PFSK-1 (cell line): ENCODE measurements at regions not wholly inside any gene's neighbourhood (a gene's known extent, or its start where the extent isn't known, plus 50 kb on each side); places are given as distances from the start of the nearest gene placed in this dataset.

ENCODE experiments used
- FOXP2 ChIP-seq: optimal IDR thresholded peaks from 2 replicates; pipeline ENCODE3; 2011; ENCODE audit warnings: borderline replicate concordance, control low read depth, inconsistent platforms; ENCODE audit not compliant: insufficient read depth; ENCODE audit errors: extremely low read length, extremely low read depth
- POLR2AphosphoS5 ChIP-seq: IDR thresholded peaks from 2 replicates; pipeline ENCODE4 v1.6.1; 2012; ENCODE audit warnings: low read depth, mild to moderate bottlenecking, control low read depth, low read length, moderate library complexity
- SIN3A ChIP-seq: IDR thresholded peaks from 2 replicates; pipeline ENCODE4 v1.6.1; 2012; ENCODE audit warnings: mild to moderate bottlenecking, low read length, moderate library complexity, borderline replicate concordance; ENCODE audit not compliant: insufficient read depth
- TAF1 ChIP-seq: IDR thresholded peaks from 2 replicates; pipeline ENCODE4 v1.6.1; 2012; ENCODE audit warnings: low read length, control low read depth, borderline replicate concordance; ENCODE audit not compliant: insufficient read depth
- TF ChIP-seq, protein P1 (sequence below), 2 experiments: IDR thresholded peaks; 2 replicates each; pipeline versions ENCODE4 v1.6.1 to v1.8.0; 2011 to 2012; ENCODE audit warnings: low read depth in 2 of 2, low read length in 2 of 2, control low read depth in 1 of 2, inconsistent platforms in 1 of 2, mild to moderate bottlenecking in 1 of 2, moderate library complexity in 1 of 2; ENCODE audit not compliant: insufficient read depth in 1 of 2

GRCh38 chr12:77710209-77710608, 120.5 kb upstream of the NAV3 start:
- TF ChIP-seq, protein P1, sequence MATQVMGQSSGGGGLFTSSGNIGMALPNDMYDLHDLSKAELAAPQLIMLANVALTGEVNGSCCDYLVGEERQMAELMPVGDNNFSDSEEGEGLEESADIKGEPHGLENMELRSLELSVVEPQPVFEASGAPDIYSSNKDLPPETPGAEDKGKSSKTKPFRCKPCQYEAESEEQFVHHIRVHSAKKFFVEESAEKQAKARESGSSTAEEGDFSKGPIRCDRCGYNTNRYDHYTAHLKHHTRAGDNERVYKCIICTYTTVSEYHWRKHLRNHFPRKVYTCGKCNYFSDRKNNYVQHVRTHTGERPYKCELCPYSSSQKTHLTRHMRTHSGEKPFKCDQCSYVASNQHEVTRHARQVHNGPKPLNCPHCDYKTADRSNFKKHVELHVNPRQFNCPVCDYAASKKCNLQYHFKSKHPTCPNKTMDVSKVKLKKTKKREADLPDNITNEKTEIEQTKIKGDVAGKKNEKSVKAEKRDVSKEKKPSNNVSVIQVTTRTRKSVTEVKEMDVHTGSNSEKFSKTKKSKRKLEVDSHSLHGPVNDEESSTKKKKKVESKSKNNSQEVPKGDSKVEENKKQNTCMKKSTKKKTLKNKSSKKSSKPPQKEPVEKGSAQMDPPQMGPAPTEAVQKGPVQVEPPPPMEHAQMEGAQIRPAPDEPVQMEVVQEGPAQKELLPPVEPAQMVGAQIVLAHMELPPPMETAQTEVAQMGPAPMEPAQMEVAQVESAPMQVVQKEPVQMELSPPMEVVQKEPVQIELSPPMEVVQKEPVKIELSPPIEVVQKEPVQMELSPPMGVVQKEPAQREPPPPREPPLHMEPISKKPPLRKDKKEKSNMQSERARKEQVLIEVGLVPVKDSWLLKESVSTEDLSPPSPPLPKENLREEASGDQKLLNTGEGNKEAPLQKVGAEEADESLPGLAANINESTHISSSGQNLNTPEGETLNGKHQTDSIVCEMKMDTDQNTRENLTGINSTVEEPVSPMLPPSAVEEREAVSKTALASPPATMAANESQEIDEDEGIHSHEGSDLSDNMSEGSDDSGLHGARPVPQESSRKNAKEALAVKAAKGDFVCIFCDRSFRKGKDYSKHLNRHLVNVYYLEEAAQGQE (IDR thresholded peaks at IDR 0.05; ENCODE audit: insufficient read depth in 1 of 2, low read depth in 2 of 2, low read length in 2 of 2): no peak
- TF ChIP-seq FOXP2 (no peak), POLR2AphosphoS5 (no peak)

GRCh38 chr12:77697126-77697525, 133.6 kb upstream of the NAV3 start:
- TF ChIP-seq TAF1: no peak
- TF ChIP-seq, protein P1 (IDR thresholded peaks at IDR 0.05; ENCODE audit: insufficient read depth in 1 of 2, low read depth in 2 of 2, low read length in 2 of 2): no peak
- TF ChIP-seq POLR2AphosphoS5: no peak
- TF ChIP-seq SIN3A: no peak
- no peak for TF ChIP-seq FOXP2

DNA sequence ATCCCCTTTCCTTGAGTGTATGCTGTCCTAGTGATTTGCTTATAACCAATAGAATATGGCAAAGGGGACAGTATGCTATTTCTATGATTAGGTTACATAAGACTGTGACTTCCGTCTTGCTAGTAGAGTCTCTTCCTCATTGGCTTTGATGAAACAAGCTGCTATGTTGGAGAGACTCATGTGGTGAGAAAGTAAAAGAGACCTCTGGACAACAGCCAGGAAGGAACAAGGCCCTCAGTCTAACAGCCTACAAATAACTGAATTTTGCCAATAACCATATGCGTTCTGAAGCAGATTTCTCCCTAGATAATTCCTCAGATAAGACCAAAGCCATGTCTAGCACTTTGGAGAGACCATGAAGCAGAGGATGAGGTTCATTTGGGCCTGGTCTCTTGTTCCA, 134.5 kb upstream of the NAV3 start:
- TF ChIP-seq TAF1: no peak
- no peak for TF ChIP-seq FOXP2
- TF ChIP-seq, protein P1 (IDR thresholded peaks at IDR 0.05; ENCODE audit: insufficient read depth in 1 of 2, low read depth in 2 of 2, low read length in 2 of 2): no peak
- TF ChIP-seq POLR2AphosphoS5: no peak
- TF ChIP-seq SIN3A: no peak

DNA sequence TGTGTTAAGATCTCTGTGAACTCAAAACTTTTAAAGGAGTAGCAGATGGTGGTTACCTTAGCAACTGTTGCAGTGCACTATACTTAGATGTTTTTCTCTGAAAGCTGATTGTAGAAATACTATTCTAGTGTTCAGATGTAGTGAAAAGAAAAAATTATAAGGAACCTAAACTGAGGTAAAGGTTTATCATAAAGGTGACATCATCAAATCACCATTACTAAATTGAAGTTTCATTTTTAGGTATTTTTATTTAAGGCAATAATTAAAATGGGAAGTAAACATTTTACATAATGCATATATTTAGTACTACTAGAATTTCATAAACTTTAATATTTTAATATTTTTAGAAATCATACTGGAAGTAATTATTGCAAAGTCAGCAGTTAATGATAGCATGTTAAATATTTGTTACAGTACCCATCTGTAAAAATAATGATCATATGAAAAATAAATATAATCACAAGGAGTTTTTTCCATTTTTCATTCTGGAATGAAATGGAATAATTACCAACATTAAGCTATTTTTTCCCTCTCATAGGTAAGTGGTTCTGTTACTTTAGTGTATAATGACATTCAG, 141.1 kb upstream of the NAV3 start:
- TF ChIP-seq FOXP2 (no peak), SIN3A (no peak), POLR2AphosphoS5 (no peak), TAF1 (no peak)
- TF ChIP-seq, protein P1 (IDR thresholded peaks at IDR 0.05; ENCODE audit: insufficient read depth in 1 of 2, low read depth in 2 of 2, low read length in 2 of 2): no peak

DNA sequence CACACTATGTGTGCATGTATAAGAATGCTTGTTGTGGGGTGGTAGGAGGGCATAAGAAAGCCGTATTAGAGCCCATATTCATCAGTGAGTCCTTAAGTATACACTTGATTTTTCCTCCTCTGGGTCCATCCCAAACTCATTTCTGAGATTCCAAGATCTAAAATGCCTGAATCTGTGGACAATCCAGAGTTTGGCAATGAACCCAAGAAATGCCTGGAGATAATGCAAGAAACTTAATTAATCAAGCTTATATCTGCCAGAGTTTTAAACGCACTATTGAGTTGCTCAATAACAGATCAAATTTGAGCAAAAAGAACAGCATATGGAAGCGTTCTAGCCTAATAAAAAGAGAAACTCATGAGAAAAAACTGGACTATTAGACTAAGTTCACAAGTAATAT, 143.4 kb upstream of the NAV3 start:
- no peak for TF ChIP-seq SIN3A
- no peak for TF ChIP-seq FOXP2
- no peak for TF ChIP-seq TAF1
- TF ChIP-seq, protein P1 (IDR thresholded peaks at IDR 0.05; ENCODE audit: insufficient read depth in 1 of 2, low read depth in 2 of 2, low read length in 2 of 2): no peak
- TF ChIP-seq POLR2AphosphoS5: no peak
